Loucy (cell line): ENCODE measurements at regions not wholly inside any gene's neighbourhood (a gene's known extent, or its start where the extent isn't known, plus 50 kb on each side); places are given as distances from the start of the nearest gene placed in this dataset.

ENCODE experiments used
- CTCF ChIP-seq: fragments of 200-600 bp; sonication (generic); conservative IDR thresholded peaks from 2 replicates; pipeline ENCODE4 v1.5.1; 2014; ENCODE audit warnings: mild to moderate bottlenecking, antibody characterized with exemption, low read length
- EZH2phosphoT487 ChIP-seq: fragments of 200-600 bp; IDR thresholded peaks from 2 replicates; pipeline ENCODE4 v1.6.1; 2018; ENCODE audit warnings: antibody characterized with exemption, mild to moderate bottlenecking, moderate library complexity, borderline replicate concordance

DNA sequence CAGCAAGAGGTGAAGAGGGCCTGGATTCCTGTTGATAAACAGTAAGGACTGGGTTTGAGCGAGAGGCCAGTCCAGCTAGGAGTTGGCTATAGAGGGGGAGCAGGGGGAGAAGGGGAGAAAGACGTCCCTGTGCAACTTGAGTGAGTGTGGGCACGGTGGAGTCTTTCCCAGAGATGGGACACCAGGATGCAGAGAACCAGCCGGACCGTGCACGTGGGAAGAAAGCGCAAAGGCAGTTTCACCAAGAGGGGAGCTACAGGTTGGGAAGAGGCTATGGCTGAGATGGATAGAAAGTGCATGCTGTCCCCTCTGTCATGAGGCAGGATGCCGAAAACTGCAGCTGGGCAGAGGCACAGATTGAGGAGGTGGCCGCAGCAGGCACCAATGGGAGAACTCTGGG is 96.0 kb upstream of the TLE3 start:
- no peak for TF ChIP-seq CTCF
- TF ChIP-seq EZH2phosphoT487 = no peak
